H1 (cell line): ENCODE measurements at regions not wholly inside any gene's neighbourhood (a gene's known extent, or its start where the extent isn't known, plus 50 kb on each side); places are given as distances from the start of the nearest gene placed in this dataset.

ENCODE experiments used
- CTCF ChIA-PET: fragments of 300-600 bp; sonication (Branson Sonifier 250); formaldehyde crosslinking; loops from one replicate; lab custom pipeline; 2021; ENCODE audit not compliant: partially characterized antibody; lab: Charles Lee
- POLR2A ChIA-PET: fragments of 300-600 bp; sonication (Branson Sonifier 250); formaldehyde crosslinking; loops from one replicate; lab custom pipeline; 2021; ENCODE audit warnings: inconsistent platforms; ENCODE audit not compliant: partially characterized antibody; lab: Charles Lee
- DNase-seq, 2 experiments: peaks; one replicate each; pipeline versions ENCODE4 v3.0.0 to v3.0.0-alpha.2; 2010 to 2022; ENCODE audit warnings: low spot score in 2 of 2, low read depth in 1 of 2, mixed read lengths in 1 of 2
- FAIRE-seq: peaks from 2 replicates; lab custom pipeline; 2011; peaks lifted over from hg19 to GRCh38; lab: Jason Lieb, UNC
- H2AFZ ChIP-seq: 2 replicates; pipeline ENCODE4 v1.8.1; 2012; ENCODE audit warnings: low read length, inconsistent platforms
- H2AK5ac ChIP-seq: 2 replicates; pipeline ENCODE4 v1.6.1; 2013; ENCODE audit warnings: low read depth, low read length
- H2BK120ac ChIP-seq: replicated peaks from 2 replicates; pipeline ENCODE3; 2013; ENCODE audit warnings: low read depth, low read length, inconsistent platforms
- H2BK12ac ChIP-seq: 2 replicates; pipeline ENCODE4 v1.6.1; 2013; ENCODE audit warnings: low read depth, low read length
- H2BK15ac ChIP-seq: 2 replicates; pipeline ENCODE4 v1.6.1; 2013; ENCODE audit warnings: low read length
- H2BK20ac ChIP-seq: 2 replicates; pipeline ENCODE4 v1.6.1; 2013; ENCODE audit warnings: low read length
- H2BK5ac ChIP-seq: 2 replicates; pipeline ENCODE4 v1.6.1; 2013; ENCODE audit warnings: low read depth, low read length
- H3K14ac ChIP-seq: 2 replicates; pipeline ENCODE4 v1.6.1; 2013; ENCODE audit warnings: inconsistent platforms; ENCODE audit not compliant: insufficient read length
- H3K18ac ChIP-seq: 2 replicates; pipeline ENCODE4 v1.6.1; 2013; ENCODE audit warnings: low read length; ENCODE audit errors: extremely low read depth
- H3K23ac ChIP-seq: 2 replicates; pipeline ENCODE4 v1.6.1; 2013; ENCODE audit warnings: inconsistent platforms; ENCODE audit not compliant: insufficient read length
- H3K23me2 ChIP-seq: 2 replicates; pipeline ENCODE4 v1.6.1; 2013; ENCODE audit warnings: low read depth, low read length
- H3K27ac ChIP-seq: 2 replicates; pipeline ENCODE4 v1.6.1; 2011; ENCODE audit warnings: low read depth, low read length, inconsistent platforms
- H3K27me3 ChIP-seq, 4 experiments: replicated peaks in 1 of 4; 1 replicate in 1 of 4; 2 replicates in 3 of 4; pipeline versions ENCODE4 v1.6.1 to v1.8.1; 2011 to 2013; ENCODE audit warnings: low read length in 3 of 4, mild to moderate bottlenecking in 3 of 4, inconsistent platforms in 2 of 4, mixed read lengths in 2 of 4, moderate library complexity in 1 of 4; ENCODE audit not compliant: control insufficient read depth in 3 of 4, insufficient read depth in 3 of 4; ENCODE audit errors: extremely low read depth in 1 of 4
- H3K36me3 ChIP-seq, 4 experiments: 2 replicates each; pipeline versions ENCODE4 v1.6.1 to v1.8.1; 2011 to 2013; ENCODE audit warnings: mild to moderate bottlenecking in 4 of 4, low read length in 3 of 4, moderate library complexity in 2 of 4, control low read depth in 1 of 4, inconsistent platforms in 1 of 4; ENCODE audit not compliant: insufficient read depth in 4 of 4, control insufficient read depth in 2 of 4
- H3K4ac ChIP-seq: replicated peaks from 2 replicates; pipeline ENCODE3; 2013; ENCODE audit warnings: low read length, low read depth, mixed read lengths, inconsistent platforms; ENCODE audit not compliant: insufficient read length
- H3K4me1 ChIP-seq, 4 experiments: replicated peaks in 1 of 4; 1 replicate in 1 of 4; 2 replicates in 3 of 4; pipeline versions ENCODE4 v1.6.1 to v1.8.1; 2011 to 2013; ENCODE audit warnings: low read length in 3 of 4, inconsistent platforms in 2 of 4, mixed read lengths in 1 of 4; ENCODE audit not compliant: insufficient read depth in 4 of 4, control insufficient read depth in 3 of 4
- H3K4me2 ChIP-seq, 2 experiments: 2 replicates each; pipeline versions ENCODE4 v1.6.1 to v1.8.1; 2011 to 2013; ENCODE audit warnings: low read depth in 2 of 2, low read length in 2 of 2, control low read depth in 1 of 2, inconsistent platforms in 1 of 2, mild to moderate bottlenecking in 1 of 2; ENCODE audit not compliant: insufficient read depth in 1 of 2
- H3K4me3 ChIP-seq, 4 experiments: fragments of 200-600, 300-600 bp in 1 of 4; sonication (generic), shearing (Covaris generic), sonication (Bioruptor Twin) in 1 of 4; 2 replicates each; pipeline versions ENCODE4 v1.5.1 to v1.8.1; 2011 to 2016; ENCODE audit warnings: low read length in 4 of 4, low read depth in 3 of 4, control low read depth in 2 of 4, inconsistent platforms in 2 of 4, mild to moderate bottlenecking in 2 of 4, mixed read lengths in 1 of 4, moderate library complexity in 1 of 4; ENCODE audit not compliant: insufficient read depth in 2 of 4; ENCODE audit errors: extremely low read depth in 1 of 4
- H3K56ac ChIP-seq: replicated peaks from 2 replicates; pipeline ENCODE3; 2013; ENCODE audit warnings: low read depth, mild to moderate bottlenecking, mixed read lengths, low read length, inconsistent platforms; ENCODE audit not compliant: insufficient read length
- H3K79me1 ChIP-seq: 2 replicates; pipeline ENCODE4 v1.6.1; 2013; ENCODE audit warnings: low read depth, low read length, control low read depth
- H3K79me2 ChIP-seq, 2 experiments: 2 replicates each; pipeline versions ENCODE4 v1.6.1 to v1.8.1; 2012 to 2013; ENCODE audit warnings: low read length in 2 of 2, mild to moderate bottlenecking in 2 of 2, inconsistent platforms in 1 of 2; ENCODE audit not compliant: insufficient read depth in 2 of 2, control insufficient read depth in 1 of 2
- H3K9ac ChIP-seq, 4 experiments: replicated peaks in 1 of 4; 1 replicate in 1 of 4; 2 replicates in 3 of 4; pipeline versions ENCODE4 v1.6.1 to v1.8.1; 2011 to 2013; ENCODE audit warnings: low read depth in 3 of 4, low read length in 3 of 4, control low read depth in 2 of 4, mild to moderate bottlenecking in 2 of 4, moderate library complexity in 2 of 4, inconsistent platforms in 1 of 4; ENCODE audit errors: extremely low read depth in 1 of 4
- H3K9me3 ChIP-seq, 2 experiments: 2 replicates each; pipeline versions ENCODE4 v1.6.1 to v1.8.1; 2012 to 2013; ENCODE audit warnings: mild to moderate bottlenecking in 2 of 2, moderate library complexity in 2 of 2, control low read depth in 1 of 2, inconsistent platforms in 1 of 2, low read depth in 1 of 2, low read length in 1 of 2, mixed read lengths in 1 of 2; ENCODE audit not compliant: insufficient read depth in 2 of 2
- H4K20me1 ChIP-seq, 2 experiments: replicated peaks in 1 of 2; 2 replicates each; pipeline versions ENCODE3 to v1.8.1; 2011 to 2013; ENCODE audit warnings: inconsistent platforms in 2 of 2, low read length in 2 of 2, mild to moderate bottlenecking in 1 of 2; ENCODE audit not compliant: insufficient read depth in 2 of 2, control insufficient read depth in 1 of 2
- H4K5ac ChIP-seq: 2 replicates; pipeline ENCODE4 v1.6.1; 2013; ENCODE audit warnings: low read length, low read depth, mixed read lengths, inconsistent platforms; ENCODE audit not compliant: insufficient read length
- H4K8ac ChIP-seq: 2 replicates; pipeline ENCODE4 v1.8.0; 2013; ENCODE audit warnings: mild to moderate bottlenecking, moderate library complexity, low read length, inconsistent platforms; ENCODE audit not compliant: insufficient read depth; ENCODE audit errors: extremely low read depth
- H4K91ac ChIP-seq: replicated peaks from 2 replicates; pipeline ENCODE3; 2013; ENCODE audit warnings: low read length, mixed read lengths, inconsistent platforms; ENCODE audit not compliant: insufficient read length
- ASH2L ChIP-seq: fragments of 200-600, 300-600 bp; sonication (generic); IDR thresholded peaks from one replicate; pipeline ENCODE4 v1.7.1; 2017; ENCODE audit warnings: low read length
- ATF2 ChIP-seq: IDR thresholded peaks from 2 replicates; pipeline ENCODE4 v1.6.1; 2012; ENCODE audit warnings: low read length, inconsistent platforms
- BCL11A ChIP-seq, 2 experiments: IDR thresholded peaks; one replicate each; pipeline ENCODE4 v1.6.1; 2011; ENCODE audit warnings: low read depth in 2 of 2, low read length in 2 of 2, mild to moderate bottlenecking in 2 of 2
- CHD2 ChIP-seq: IDR thresholded peaks from 2 replicates; pipeline ENCODE4 v1.6.1; 2012; ENCODE audit warnings: low read length, improper control_type of control experiment
- CTCF ChIP-seq, 3 experiments: IDR thresholded peaks; 1 replicate in 2 of 3; 2 replicates in 1 of 3; pipeline versions ENCODE4 v1.5.1 to v1.6.1; 2011; ENCODE audit warnings: low read length in 3 of 3, mild to moderate bottlenecking in 3 of 3, inconsistent platforms in 2 of 3, low read depth in 1 of 3, moderate library complexity in 1 of 3; ENCODE audit not compliant: insufficient read depth in 1 of 3; ENCODE audit errors: control extremely low read depth in 1 of 3
- GTF2F1 ChIP-seq: IDR thresholded peaks from 2 replicates; pipeline ENCODE4 v1.6.1; 2012; ENCODE audit warnings: low read depth, low read length, improper control_type of control experiment, borderline replicate concordance
- NANOG ChIP-seq: IDR thresholded peaks from 2 replicates; pipeline ENCODE4 v1.6.1; 2011; ENCODE audit warnings: low read length, low read depth, mild to moderate bottlenecking, inconsistent platforms; ENCODE audit not compliant: insufficient read depth, poor library complexity, severe bottlenecking
- PHF8 ChIP-seq: fragments of 200-600 bp; sonication (generic); conservative IDR thresholded peaks from 2 replicates; pipeline ENCODE4 v1.7.1; 2012; ENCODE audit warnings: low read depth, mild to moderate bottlenecking, inconsistent platforms, low read length, moderate library complexity
- POU5F1 ChIP-seq: IDR thresholded peaks from 2 replicates; pipeline ENCODE4 v1.6.1; 2011; ENCODE audit warnings: low read depth, mild to moderate bottlenecking, low read length, moderate library complexity
- SUZ12 ChIP-seq: fragments of 200-600 bp; sonication (generic); IDR thresholded peaks from 2 replicates; pipeline ENCODE4 v1.6.1; 2012; ENCODE audit warnings: mild to moderate bottlenecking, inconsistent platforms, low read length, moderate library complexity, mixed read lengths
- WGBS, 2 experiments: shearing (Covaris generic) in 1 of 2; methylation state at CpG; one replicate each; pipeline versions ENCODE4 v1.1.6 to v1.1.7; 2013 to 2015; ENCODE audit warnings: low lambda C conversion rate in 2 of 2, mixed read lengths in 2 of 2, inconsistent platforms in 1 of 2, low coverage in 1 of 2, missing lambda C conversion rate in 1 of 2; ENCODE audit not compliant: insufficient replicate concordance in 2 of 2, insufficient coverage in 1 of 2, insufficient read length in 1 of 2; ENCODE audit errors: extremely low coverage in 1 of 2, missing lambda C conversion rate in 1 of 2; 5-methylcytosine and 5-hydroxymethylcytosine counted together

GRCh38 chr7:9836671-9837070, 1137.0 kb upstream of the PHF14 start:
- Histone ChIP-seq H3K18ac (no peak overlapping the region), H3K79me1 (no peaks in the 10 kb centered on the region), H3K27ac (no peak overlapping the region), H3K27me3 (no peaks in the 10 kb centered on the region), H3K4me3 (no peak overlapping the region), H3K23ac (no peak overlapping the region), H2AK5ac (no peak overlapping the region), H2BK12ac (no peak overlapping the region), H4K5ac (no peak overlapping the region), H2BK15ac (no peak overlapping the region), H3K36me3 (no peaks in the 10 kb centered on the region), H3K79me2 (no peaks in the 10 kb centered on the region), H2BK120ac (no peak overlapping the region), H3K4me2 (no peak overlapping the region), H3K14ac (no peak overlapping the region), H2AFZ (no peak overlapping the region), H3K4ac (no peak overlapping the region), H2BK5ac (no peak overlapping the region), H4K8ac (no peak overlapping the region), H3K23me2 (no peaks in the 10 kb centered on the region), H4K20me1 (no peaks in the 10 kb centered on the region), H3K56ac (no peak overlapping the region), H3K9me3 (no peaks in the 10 kb centered on the region), H4K91ac (no peak overlapping the region), H3K9ac (no peak overlapping the region), H3K4me1 (no peaks in the 10 kb centered on the region), H2BK20ac (no peak overlapping the region)
- CTCF ChIA-PET, result no interaction called here
- WGBS, 2 experiments, result 95% methylated on average over 1 of the region's 1 CpG; no CpG with 5 or more reads in 1 of the 2 experiments
- DNase-seq (no peak), FAIRE-seq (no peak)
- POLR2A ChIA-PET, result no interaction called here
- no peak for TF ChIP-seq BCL11A (IDR thresholded peaks at IDR 0.05; ENCODE audit: low read depth in 2 of 2, low read length in 2 of 2)
- no peak for TF ChIP-seq ATF2
- no peak for TF ChIP-seq CTCF (IDR thresholded peaks at IDR 0.05; ENCODE audit: control extremely low read depth in 1 of 3, insufficient read depth in 1 of 3, low read depth in 1 of 3, low read length in 3 of 3)
- no peak for TF ChIP-seq GTF2F1
- TF ChIP-seq POU5F1, result no peak
- no peak for TF ChIP-seq ASH2L
- no peak for TF ChIP-seq CHD2
- TF ChIP-seq NANOG, result no peak
- no peak for TF ChIP-seq PHF8
- no peak for TF ChIP-seq SUZ12
